HS-5 (cell line): ENCODE measurements at regions not wholly inside any gene's neighbourhood (a gene's known extent, or its start where the extent isn't known, plus 50 kb on each side); places are given as distances from the start of the nearest gene placed in this dataset.
"Not testable (repeated sequence)": the region's sequence is repeated elsewhere in the genome, so short reads cannot be mapped to it uniquely, and the experiment has no call there.

Experiments
- DNase-seq: peaks from one replicate; pipeline ENCODE4 v3.0.0-alpha.2; 2012; ENCODE audit warnings: low read depth

DNA sequence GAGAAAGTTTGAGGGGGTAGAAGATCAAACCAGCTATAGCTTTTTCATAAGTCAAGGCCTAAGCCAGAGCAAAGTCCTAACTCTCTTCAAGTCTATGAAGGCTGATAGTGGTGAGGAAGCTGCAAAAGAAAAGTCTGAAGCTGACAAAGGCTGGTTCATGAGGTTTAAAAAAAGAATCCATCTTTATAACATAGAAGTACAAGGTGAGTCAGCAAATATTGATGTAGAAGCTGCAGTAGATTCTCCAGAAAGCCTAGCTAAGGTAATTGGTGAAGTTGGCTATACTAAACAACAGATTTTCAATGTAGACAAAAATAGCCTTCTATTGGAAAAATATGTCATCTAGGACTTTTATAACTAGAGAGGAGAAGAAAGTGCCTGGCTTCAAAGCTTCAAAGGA, 141.4 kb upstream of the ZNF521 start:
- no peak for DNase-seq

DNA sequence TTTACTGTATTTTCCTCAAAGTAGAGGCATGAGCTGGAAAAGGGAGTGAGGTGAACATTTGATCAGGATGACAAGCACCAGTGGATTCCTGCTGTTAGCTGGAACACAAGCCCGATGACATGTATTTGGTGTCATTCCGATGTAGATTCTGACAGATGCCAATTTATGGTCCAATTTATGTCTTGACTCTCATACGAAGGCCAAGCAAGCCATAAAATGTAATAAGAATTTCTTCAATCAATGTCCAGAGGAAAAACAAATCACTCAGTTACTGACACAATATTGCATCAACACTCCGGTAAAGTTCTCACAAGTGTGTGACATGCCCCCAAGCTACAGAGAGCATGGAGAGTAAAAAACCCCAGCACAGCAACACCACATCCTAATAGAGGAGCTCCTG, 138.3 kb upstream of the ZNF521 start:
- DNase-seq, result no peak

DNA sequence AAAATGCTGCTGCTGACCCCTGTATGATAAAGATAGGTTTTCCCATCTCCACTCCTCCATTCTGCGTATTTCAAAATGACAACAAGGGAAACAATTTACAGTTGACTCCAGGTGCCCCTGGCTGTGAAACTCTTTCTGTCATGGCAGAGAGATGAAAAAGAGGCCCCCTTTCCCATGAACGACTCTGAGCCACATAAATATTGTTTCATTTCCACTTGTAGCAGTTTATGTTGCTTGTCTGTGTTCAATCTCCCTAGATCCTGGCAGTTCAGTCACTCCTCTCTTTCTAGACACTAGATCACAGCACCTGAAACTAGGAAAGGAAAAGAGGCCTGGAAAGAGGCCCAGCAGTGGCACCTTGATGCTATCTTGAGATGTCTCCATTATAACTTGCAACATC, 121.0 kb upstream of the ZNF521 start:
- DNase-seq, result no peak

DNA sequence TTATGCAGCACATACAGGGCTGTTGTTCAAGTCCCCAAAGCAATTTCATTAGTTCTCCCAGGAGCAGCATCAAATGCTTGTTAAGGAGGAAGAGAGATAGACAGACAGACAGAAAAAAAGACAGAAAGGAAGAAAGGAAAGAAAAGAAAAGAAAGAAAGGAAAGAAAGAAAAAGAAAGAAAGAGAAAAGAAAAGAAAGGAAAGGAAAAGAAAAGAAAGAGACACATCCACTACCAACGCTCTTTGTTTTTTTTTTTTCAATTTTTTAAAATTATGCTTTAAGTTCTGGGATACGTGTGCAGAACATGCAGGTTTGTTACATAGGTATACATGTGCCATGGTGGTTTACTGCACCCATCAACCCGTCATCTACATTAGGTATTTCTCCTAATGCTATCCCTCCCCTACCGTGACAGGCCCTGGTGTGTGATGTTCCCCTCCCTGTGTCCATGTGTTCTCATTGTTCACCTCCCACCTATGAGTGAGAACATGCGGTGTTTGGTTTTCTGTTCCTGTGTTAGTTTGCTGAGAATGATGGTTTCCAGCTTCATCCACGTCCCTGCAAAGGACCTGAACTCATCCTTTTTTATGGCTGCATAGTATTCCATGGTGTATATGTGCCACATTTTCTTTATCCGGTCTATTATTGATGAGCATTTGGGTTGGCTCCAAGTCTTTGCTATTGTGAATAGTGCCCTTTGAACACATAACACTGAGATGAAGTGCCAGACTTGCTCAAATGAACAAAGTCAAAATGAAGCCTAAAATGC, 119.0 kb upstream of the ZNF521 start:
- DNase-seq, result not testable (repeated sequence)

DNA sequence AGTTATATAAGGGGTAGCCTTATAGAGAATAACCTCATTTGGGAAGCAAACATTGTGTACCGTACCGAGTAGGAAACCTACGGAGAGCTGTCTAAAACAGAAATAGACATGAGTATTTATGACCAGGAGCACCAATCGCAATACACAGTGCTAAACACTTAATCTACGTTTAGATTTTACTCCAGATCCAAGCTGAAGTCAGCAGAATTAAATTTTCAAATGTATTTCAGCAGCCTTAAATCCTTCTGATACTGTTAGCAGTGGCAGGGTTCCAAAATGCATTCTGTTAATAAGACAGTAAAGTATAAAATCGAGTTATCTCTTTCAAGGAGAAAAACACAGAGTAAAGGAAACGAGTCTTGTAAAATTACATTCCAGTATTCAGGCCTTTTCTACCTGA, 118.1 kb upstream of the ZNF521 start:
- DNase-seq, result no peak

DNA sequence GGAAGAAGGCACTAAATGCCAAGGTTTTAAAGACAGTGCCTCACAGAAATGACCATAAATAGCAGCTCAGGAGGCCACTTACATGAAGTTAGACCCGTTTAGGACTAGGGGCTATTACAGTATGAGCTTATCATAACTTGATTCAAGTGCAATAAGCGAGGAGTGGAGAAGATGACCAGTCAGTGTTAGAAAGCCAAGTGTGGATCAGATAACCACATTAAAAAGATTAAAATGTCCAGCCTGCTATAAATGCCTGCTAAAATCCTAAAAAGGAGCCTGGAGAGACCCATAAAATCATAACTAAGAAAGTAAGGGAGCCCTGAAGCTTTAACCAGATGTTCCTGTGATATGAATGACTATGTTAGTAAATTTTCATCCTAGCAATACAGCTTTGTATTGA, 117.5 kb upstream of the ZNF521 start:
- DNase-seq, result no peak

DNA sequence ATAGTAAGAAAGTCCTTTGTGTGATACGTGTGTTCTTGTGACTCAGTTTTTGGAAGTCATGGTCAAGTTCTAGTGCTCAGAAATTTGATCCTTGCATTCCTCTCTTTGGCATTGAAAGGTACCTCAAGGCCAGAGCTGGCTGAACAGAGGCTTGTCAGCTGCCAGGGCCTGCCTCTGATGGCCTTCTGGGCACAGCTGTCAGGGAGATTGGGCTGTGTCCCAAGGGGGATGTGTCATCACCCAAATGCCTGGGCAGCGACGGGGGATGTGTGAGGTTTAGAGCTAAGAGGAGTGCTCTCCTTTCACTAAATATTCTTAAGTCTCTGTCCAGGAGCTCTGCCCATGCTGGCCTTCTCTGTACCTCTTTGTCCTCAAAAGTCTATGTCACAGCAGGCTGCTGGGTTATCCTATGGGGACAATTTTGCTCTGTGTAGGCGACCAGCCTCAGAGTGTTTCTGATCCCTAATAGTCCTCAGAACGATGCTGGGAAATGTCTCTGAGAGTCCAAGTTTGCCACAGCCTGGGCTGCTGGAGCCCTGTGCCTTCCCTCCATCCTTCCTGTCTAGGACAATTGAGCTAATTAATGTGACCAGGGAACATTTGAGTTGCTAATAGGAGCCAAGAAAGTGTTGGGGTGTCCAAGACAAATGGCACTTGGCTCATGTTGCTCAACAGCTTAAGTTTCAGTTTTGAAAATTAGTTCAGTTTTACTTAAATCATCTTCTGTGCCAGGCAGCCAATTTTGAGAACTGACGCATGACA, 115.4 kb upstream of the ZNF521 start:
- peak; percentile 31 for DNase-seq

DNA sequence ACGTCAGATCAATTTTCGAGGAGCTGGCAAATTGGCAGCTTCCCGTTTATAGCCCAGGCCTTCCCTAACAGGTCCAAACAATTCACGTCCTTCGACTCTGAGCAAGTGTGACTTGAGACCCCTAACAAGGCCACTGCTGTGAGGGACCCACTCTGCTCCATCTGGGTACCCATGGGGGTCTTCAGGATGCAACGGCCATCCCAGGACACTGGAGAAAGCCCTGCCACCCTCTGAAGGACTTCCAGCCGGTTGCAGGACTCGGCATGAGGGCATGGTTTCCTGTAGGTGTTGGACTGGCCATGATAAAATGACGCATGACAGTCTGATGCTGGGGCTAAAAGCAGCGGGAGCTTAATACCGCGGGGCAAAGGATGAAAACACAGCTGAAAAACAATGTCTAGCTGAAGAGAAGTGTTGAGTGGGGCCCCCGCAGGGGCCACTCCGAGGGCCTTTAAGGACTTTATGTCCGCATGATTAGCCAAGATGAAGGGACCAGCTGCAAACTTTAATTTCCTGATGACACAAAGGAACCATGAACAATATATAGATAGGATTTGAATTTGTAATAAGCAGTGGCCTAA, 113.3 kb upstream of the ZNF521 start:
- no peak for DNase-seq

DNA sequence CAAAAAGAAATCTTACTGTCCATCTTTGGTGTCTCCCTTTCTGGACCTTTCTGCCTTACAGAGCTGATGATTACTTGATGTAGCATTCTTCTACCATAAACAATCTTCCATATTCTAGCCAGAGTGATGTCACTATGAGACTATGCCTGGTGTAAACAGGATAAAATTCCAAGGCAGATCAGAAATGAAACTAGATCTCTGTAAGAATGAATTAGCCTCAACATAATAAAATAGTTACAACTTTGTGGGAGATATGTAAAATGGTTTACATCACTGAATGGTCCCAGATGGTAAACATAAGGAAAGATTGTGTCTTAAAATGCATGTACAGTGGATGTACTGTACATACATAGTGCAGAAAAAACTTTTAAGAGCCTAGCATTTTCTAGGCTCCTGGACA, 112.3 kb upstream of the ZNF521 start:
- peak; percentile 62 for DNase-seq

DNA sequence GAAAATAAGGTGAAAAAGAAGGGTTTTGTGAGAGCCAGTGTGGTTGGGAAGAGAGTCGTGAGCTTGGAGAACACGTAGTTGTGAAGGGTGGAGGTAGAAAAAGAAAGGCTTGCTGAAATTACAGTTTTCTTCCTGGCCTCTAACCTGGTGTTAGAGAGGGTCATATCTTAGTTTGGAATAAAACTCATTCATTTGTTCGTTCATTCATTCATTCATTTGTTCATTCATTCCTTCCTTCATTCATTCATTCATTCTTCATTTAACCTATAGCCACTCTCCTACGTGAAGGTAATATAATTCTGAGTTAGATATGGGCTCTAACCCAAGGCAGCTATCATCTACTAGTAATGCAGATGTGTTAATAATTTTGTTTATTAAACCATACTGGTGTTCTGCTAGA, 111.8 kb upstream of the ZNF521 start:
- DNase-seq, result no peak

DNA sequence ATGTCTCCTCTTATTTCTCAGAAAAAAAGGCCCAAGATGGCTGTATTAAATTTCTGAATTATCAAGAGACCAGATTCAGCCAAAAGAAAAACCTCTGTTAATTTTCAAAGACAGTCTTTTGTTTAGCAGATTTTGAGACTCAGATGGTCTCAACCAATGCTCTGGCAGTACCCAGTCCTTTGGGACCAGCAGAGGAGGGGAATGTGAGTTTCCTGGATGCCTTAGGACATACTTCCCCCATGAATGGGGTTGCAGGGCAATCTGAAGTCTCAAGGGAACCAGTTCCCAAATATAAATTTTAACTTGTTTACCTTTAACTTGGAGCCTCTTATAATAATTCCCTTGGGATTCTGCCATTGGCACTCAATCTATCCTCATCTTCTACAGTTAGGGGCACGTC, 107.8 kb upstream of the ZNF521 start:
- DNase-seq, result no peak

DNA sequence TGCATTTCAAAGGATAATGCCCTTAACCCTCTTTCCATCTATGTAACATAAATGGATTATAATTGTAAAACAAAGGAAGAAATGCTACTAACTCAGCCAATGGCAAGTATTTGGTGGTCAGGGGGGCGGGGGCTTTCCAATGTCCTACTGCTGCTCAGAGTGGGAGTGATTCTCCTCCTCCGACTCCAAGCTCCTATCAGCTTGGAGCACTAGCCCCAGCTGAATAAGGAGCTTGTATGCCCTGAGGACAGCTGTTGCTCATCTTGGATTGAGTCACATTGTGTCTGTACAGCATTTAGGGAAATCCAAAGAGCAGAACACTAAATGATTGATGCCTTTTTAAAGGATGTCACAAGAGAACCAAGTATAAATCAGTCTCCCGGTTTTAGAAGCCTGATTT, 105.6 kb upstream of the ZNF521 start:
- no peak for DNase-seq

DNA sequence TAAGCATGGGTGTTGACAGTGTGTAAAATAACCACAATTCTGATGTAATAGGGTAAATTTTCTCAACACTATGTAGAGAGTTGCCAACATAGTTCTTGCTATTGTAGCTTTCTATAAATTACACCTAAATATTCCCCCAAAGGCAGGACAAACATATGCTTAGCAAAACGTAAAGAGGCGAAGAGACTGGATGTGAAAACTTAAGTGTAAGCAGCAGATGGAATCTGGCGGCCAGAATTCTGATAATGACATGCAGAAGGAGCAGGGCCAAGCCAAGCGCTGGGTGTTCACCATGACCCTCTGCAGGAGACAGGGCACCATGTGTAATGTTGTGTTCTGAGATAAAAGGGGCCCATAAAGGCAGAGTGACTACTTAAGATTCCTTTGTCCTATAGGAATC, 105.2 kb upstream of the ZNF521 start:
- no peak for DNase-seq

DNA sequence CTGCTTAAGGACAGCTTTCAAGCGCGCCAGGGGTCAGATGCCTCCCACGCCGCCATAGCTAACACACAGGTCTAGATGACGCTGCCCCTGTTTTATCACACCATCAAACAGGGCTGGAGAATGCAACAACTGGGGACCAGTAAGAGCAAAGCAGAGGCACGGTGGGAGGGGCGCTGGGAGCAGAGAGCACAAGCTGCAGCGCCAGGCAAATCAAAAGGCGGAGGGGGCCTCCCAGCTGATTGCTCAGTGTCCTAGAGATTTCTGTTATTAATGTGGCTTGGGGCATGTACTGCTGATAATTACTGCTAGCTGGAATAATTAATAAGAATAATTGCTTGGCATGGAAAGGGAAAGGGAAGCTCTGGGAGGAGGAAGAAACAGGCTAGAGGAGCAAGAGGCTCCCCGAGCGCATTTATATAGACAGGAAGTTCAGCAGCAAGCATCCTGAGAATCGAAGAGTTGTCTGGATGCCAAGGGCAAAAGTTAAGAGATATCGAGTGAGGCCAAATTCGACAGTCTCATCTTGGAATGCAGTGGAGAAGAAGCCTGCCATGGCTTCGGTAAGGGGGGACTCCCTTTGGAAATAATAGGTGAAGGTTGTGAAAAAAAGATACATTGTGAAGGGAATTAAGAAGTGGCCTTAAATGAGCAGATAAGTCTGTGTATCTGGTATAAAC, 104.5 kb upstream of the ZNF521 start:
- DNase-seq, result no peak

DNA sequence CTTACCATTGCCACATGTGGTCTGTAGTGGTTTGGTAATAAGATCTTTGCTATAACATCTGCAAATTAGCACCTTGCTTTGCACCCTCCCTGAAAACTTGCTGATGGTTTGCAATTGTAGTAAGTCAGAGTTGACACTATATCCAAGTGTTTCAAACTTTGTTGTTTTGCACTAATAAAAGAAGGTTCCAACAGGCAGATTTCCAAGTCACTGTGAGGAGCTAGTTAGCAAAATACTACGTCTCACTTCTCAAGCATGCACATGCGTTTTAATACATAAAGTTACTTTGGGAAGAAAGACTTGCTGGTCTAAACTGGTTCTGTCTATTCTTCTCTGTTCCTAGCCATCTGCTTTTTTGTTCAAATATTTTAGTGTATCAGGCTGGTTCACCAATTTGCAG, 103.7 kb upstream of the ZNF521 start:
- no peak for DNase-seq

DNA sequence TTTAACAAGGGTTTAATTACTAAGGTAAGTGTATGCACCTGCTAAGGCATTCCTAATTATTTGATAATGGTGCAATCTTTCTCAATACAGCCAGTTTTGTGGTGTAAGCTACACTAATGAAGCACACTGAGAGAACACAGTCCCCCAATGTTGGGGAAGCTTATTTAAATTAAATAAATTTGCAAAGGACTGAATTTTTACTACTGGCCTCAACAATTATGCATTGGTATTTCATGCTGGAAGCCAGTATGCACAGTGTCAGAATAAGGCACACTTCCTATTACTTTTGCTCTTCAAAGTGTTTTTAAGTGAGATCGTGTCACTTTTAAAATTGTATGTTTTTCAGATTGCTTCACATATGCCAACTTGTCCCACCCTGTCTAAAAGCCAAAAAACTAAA, 103.2 kb upstream of the ZNF521 start:
- DNase-seq, result no peak

DNA sequence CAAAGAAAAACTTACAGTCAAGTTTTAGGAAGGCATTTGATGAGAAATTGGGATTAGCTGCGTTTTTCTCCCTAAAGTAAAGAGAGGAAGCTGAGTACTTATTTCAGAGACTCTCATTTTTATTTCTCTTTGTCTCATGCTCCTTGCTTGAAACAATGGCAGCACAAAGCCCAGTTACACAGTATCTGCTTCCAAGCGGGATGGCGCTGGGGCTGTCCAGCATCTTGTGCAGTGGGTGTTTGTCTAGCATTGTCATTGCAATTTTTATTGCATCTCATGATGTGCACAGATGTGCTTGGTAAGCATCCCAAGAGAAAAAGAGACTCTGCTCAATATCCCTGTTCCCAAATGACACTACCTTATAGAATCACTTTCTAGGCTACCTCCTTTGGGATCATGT, 102.8 kb upstream of the ZNF521 start:
- DNase-seq, result no peak

DNA sequence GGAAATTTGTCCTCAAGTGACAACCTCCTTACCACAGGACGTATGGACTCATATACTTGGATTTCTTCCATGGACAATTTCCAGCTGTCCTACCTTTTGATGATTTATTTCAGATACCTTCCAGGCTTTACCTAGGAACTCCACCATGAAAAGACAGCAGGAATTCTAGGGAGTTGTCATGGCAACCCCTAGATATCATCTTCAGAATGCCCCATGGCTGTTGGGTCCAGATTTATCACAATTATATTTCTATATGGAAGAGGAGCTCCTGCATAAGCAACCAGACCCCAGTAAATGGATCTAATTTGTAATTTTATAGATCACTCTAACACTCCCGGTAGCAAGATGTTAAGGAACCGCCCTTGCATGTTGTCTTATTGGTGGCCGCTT, 102.3 kb upstream of the ZNF521 start:
- no peak for DNase-seq

DNA sequence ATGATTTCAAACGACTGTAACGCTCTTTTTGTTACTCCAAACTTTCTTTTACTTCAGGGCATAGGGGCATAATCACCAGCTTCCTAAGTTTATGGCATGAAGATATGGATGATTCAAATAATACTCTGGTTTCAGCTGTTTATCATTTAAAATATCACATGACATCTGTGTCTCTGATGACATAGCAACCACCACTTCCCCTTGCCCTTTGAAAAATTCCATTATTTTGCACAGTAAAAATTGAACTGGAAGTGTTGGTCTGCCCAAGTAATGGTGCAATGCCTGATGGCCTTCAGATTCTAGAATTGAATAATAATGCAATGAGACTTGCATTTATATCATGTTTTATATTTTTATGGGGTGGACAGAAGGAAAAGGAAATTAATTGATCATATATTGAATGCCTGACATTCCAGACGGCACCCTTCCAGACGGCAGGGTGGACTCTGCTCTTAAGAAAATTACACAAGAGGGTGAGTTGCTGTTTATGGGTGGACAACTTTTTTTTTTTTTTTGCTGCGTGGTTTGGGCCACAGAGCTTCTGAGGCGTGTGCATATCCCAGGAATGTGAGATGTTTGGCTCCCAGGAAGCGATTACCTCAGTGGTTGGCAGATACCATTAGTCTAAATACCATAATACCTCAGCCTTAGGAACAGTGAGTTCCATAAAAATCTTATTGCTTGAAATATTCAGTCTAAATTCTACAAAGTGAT, 101.7 kb upstream of the ZNF521 start:
- peak; percentile 37 for DNase-seq

DNA sequence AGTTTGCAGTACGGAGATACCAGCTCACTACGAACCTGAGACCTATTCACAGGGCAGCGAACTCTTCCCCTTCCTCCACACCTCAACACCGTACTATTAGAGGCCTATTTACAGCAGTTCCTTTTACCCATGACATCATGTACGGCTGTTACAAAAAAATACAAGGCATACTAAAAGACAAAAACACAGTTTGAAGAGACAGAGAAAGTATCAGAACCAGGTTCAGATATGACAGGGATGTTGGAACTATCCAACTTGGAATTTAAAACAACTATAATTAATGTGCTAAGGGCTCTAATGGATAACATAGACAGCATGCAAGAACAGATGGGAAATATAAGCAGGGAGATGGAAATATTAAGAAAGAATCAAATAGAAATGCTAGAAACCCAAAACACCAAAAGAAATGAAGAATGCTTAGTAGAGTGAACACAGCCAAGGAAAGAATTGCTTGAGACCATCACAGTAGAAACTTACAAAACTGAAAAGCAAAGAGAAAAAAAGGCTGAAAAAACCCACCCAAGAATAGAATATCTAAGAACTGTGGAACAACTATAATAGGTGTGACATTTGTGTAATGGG, 99.2 kb upstream of the ZNF521 start:
- DNase-seq, result no peak

DNA sequence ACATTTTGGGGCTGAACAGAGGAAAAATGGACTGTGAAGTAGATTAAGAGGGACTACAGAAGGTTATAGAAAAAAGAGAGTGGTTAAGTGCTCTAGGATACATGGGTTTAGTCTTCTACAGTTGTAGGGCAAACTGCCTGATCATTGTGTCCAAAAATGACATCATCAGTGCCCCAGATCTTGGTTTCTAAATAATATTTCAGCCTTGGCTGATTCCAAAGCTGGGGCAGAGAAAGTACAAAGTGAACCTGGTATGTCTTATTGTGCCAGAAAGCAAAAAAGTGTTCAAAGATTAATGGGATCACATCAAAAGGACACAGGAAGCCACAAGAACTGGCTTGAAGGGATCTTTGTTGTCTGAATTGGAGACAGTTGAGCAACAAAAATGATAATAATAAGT, 97.1 kb upstream of the ZNF521 start:
- DNase-seq, result no peak

DNA sequence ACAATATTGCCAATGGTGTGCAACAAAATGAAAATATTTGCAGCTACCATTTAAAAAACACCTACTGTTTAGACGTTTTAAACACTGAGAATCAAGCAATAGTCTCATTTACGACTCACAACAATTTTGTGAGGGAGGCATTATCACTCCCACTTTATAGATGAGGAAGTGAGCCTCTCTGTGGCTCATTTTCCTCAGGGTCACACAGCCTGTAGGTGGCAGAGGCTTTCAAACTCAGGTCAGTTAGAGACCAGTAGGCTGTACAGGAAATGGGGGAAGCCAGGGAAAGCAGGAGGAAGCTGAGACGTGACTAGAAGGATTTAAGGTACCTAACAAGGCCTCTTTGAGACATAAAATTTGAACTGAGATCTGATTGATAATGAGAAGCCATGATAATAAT, 95.0 kb upstream of the ZNF521 start:
- DNase-seq, result no peak
